AG04450 (cell line): ENCODE measurements at regions not wholly inside any gene's neighbourhood (a gene's known extent, or its start where the extent isn't known, plus 50 kb on each side); places are given as distances from the start of the nearest gene placed in this dataset.
"Not testable (repeated sequence)": the region's sequence is repeated elsewhere in the genome, so short reads cannot be mapped to it uniquely, and the experiment has no call there.

ENCODE experiments used
- CTCF ChIA-PET: fragments of 300-600, 350-600 bp; formaldehyde crosslinking; extraction: SDS; loops from one replicate; lab custom pipeline; 2022; ENCODE audit warnings: antibody characterized with exemption, inconsistent platforms; lab: Charles Lee
- POLR2A ChIA-PET: fragments of 350-600 bp; formaldehyde crosslinking; extraction: SDS; loops from one replicate; lab custom pipeline; 2021; ENCODE audit warnings: antibody characterized with exemption, inconsistent platforms; lab: Yijun Ruan, JAX
- DNase-seq: peaks from one replicate; pipeline ENCODE4 v3.0.0-alpha.2; 2011; ENCODE audit warnings: low read depth, low spot score
- H3K27ac ChIP-seq: one replicate; pipeline ENCODE4 v1.5.1; 2012; ENCODE audit warnings: low read depth, low read length, control low read depth
- H3K27me3 ChIP-seq: one replicate; pipeline ENCODE4 v1.6.0; 2012; ENCODE audit warnings: low read length; ENCODE audit not compliant: control insufficient read depth, insufficient read depth
- H3K4me3 ChIP-seq: 2 replicates; pipeline ENCODE4 v1.5.1; 2011; ENCODE audit warnings: mild to moderate bottlenecking, low read depth, low read length, control low read depth
- H3K9me3 ChIP-seq: 2 replicates; pipeline ENCODE4 v1.5.1; 2012; ENCODE audit warnings: low read length; ENCODE audit not compliant: control insufficient read depth, insufficient read depth
- CTCF ChIP-seq: IDR thresholded peaks from 2 replicates; pipeline ENCODE4 v1.5.1; 2011; ENCODE audit warnings: low read depth, low read length, control low read depth, inconsistent platforms

- peak; percentile 29 for DNase-seq
- no peak overlapping the region for H3K27ac ChIP-seq
- POLR2A ChIA-PET: no interaction called here
- CTCF ChIA-PET: no interaction called here
- no peak overlapping the region for H3K4me3 ChIP-seq
- no peak for TF ChIP-seq CTCF
- no peaks in the 10 kb centered on the region for H3K9me3 ChIP-seq
- no peaks in the 10 kb centered on the region for H3K27me3 ChIP-seq
Observed at GRCh38 chr7:82598958-82599357, 155.4 kb upstream of the CACNA2D1 start.

- DNase-seq, POLR2A ChIA-PET: not testable (repeated sequence)
- CTCF ChIA-PET: interaction anchor here (0.6 to 0.8 kb wide), 2 partner anchors 10 to 35 kb away, joined by 3 to 5 read pairs; no protein-coding TSS in a partner anchor
Observed at GRCh38 chr7:82595795-82596194, 152.2 kb upstream of the CACNA2D1 start.

GRCh38 chr7:82595176-82595575 is 151.6 kb upstream of the CACNA2D1 start:
- H3K27ac ChIP-seq: no peak overlapping the region
- CTCF ChIA-PET: no interaction called here
- H3K9me3 ChIP-seq: no peaks in the 10 kb centered on the region
- POLR2A ChIA-PET: no interaction called here
- no peak overlapping the region for H3K4me3 ChIP-seq
- no peak for DNase-seq
- no peaks in the 10 kb centered on the region for H3K27me3 ChIP-seq
- no peak for TF ChIP-seq CTCF

More at GRCh38 chr7:82595795-82596194, 152.2 kb upstream of the CACNA2D1 start:
- H3K27ac ChIP-seq, H3K9me3 ChIP-seq, H3K27me3 ChIP-seq, H3K4me3 ChIP-seq: not testable (repeated sequence)

- CTCF ChIA-PET: interaction anchor here (0.6 to 1.1 kb wide), 3 partner anchors 9 to 853 kb away, joined by 3 to 4 read pairs (median 3); no protein-coding TSS in a partner anchor
- Histone ChIP-seq H3K9me3 (no peaks in the 10 kb centered on the region), H3K27me3 (no peaks in the 10 kb centered on the region), H3K27ac (no peak overlapping the region), H3K4me3 (no peak overlapping the region)
- no peak for TF ChIP-seq CTCF
- POLR2A ChIA-PET: no interaction called here
- DNase-seq: no peak
Observed at GRCh38 chr7:82594665-82595064, 151.1 kb upstream of the CACNA2D1 start.

GRCh38 chr7:82593780-82594179 is 150.2 kb upstream of the CACNA2D1 start:
- ChIA-PET POLR2A (no interaction called here), CTCF (interaction anchor here (0.6 to 1.1 kb wide), 3 partner anchors 12 to 294 kb away, joined by 3 to 5 read pairs (median 3); no protein-coding TSS in a partner anchor)
- no peak for DNase-seq

More at GRCh38 chr7:82593780-82594179, 150.2 kb upstream of the CACNA2D1 start:
- no peaks in the 10 kb centered on the region for H3K27me3 ChIP-seq
- no peak for TF ChIP-seq CTCF
- H3K27ac ChIP-seq: no peak overlapping the region
- H3K9me3 ChIP-seq: no peaks in the 10 kb centered on the region
- H3K4me3 ChIP-seq: no peak overlapping the region
